Neutrophil (primary cell): ENCODE measurements at regions not wholly inside any gene's neighbourhood (a gene's known extent, or its start where the extent isn't known, plus 50 kb on each side); places are given as distances from the start of the nearest gene placed in this dataset.

Source experiments
- H3K27ac ChIP-seq: fragments of 200-600 bp; sonication (generic); 2 replicates; pipeline ENCODE4 v1.5.1; 2016; ENCODE audit warnings: mild to moderate bottlenecking, moderate library complexity
- H3K27me3 ChIP-seq: fragments of 200-600 bp; sonication (generic); 2 replicates; pipeline ENCODE4 v1.6.0; 2016; ENCODE audit warnings: mild to moderate bottlenecking
- H3K36me3 ChIP-seq: fragments of 200-600 bp; sonication (generic); 2 replicates; pipeline ENCODE4 v1.5.1; 2017
- H3K4me1 ChIP-seq, 2 experiments: fragments of 200-600 bp in 1 of 2; sonication (generic) in 1 of 2; 1 replicate in 1 of 2; 2 replicates in 1 of 2; pipeline versions ENCODE4 v1.5.1 to v1.6.1; 2013 to 2016; ENCODE audit warnings: low read depth in 1 of 2, low read length in 1 of 2, mild to moderate bottlenecking in 1 of 2, moderate library complexity in 1 of 2; ENCODE audit not compliant: control insufficient read depth in 1 of 2, insufficient read depth in 1 of 2
- H3K4me3 ChIP-seq, 2 experiments: fragments of 200-600 bp in 1 of 2; sonication (generic) in 1 of 2; 1 replicate in 1 of 2; 2 replicates in 1 of 2; pipeline ENCODE4 v1.5.1; 2013 to 2016; ENCODE audit warnings: low read depth in 1 of 2, low read length in 1 of 2, mild to moderate bottlenecking in 1 of 2, moderate library complexity in 1 of 2
- H3K9me3 ChIP-seq: fragments of 200-600 bp; sonication (generic); 2 replicates; pipeline ENCODE4 v1.5.1; 2016
- TF ChIP-seq, protein P1 (sequence below): fragments of 200-600 bp; sonication (generic); IDR thresholded peaks from 2 replicates; pipeline ENCODE4 v1.5.1; 2016; ENCODE audit warnings: antibody characterized with exemption

- Histone ChIP-seq H3K4me1 (no peaks in the 10 kb centered on the region), H3K9me3 (no peaks in the 10 kb centered on the region), H3K4me3 (no peak overlapping the region), H3K36me3 (no peaks in the 10 kb centered on the region), H3K27ac (no peak overlapping the region), H3K27me3 (no peaks in the 10 kb centered on the region)
- TF ChIP-seq, protein P1, sequence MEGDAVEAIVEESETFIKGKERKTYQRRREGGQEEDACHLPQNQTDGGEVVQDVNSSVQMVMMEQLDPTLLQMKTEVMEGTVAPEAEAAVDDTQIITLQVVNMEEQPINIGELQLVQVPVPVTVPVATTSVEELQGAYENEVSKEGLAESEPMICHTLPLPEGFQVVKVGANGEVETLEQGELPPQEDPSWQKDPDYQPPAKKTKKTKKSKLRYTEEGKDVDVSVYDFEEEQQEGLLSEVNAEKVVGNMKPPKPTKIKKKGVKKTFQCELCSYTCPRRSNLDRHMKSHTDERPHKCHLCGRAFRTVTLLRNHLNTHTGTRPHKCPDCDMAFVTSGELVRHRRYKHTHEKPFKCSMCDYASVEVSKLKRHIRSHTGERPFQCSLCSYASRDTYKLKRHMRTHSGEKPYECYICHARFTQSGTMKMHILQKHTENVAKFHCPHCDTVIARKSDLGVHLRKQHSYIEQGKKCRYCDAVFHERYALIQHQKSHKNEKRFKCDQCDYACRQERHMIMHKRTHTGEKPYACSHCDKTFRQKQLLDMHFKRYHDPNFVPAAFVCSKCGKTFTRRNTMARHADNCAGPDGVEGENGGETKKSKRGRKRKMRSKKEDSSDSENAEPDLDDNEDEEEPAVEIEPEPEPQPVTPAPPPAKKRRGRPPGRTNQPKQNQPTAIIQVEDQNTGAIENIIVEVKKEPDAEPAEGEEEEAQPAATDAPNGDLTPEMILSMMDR = no peak
These were observed 143.6 kb downstream of the ADAMTS15 start for GRCh38 chr11:130592056-130592455.

DNA sequence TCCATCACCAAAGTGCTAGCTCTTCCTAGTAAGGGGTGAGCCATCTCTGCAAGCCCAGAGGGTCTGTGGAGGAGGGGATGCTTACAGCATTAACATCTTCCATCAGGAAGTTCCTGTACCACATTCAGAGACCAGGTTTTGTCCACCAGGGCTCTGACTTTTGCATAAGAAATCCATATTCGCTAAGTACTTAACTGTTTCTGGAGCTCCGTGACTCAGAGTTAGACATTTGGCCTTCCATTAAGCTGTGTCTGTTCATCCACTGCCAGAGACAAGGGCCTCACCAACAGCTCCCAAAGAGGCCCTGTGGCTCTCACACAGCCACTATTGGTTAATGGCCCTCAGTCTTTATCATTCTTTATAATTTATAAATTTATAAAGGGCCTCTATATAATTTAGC lies 144.6 kb downstream of the ADAMTS15 start:
- Histone ChIP-seq H3K27me3 (no peaks in the 10 kb centered on the region), H3K4me3 (no peak overlapping the region), H3K4me1 (no peaks in the 10 kb centered on the region), H3K9me3 (no peaks in the 10 kb centered on the region), H3K36me3 (no peaks in the 10 kb centered on the region), H3K27ac (no peak overlapping the region)
- TF ChIP-seq, protein P1 = no peak

GRCh38 chr11:130598433-130598832 lies 150.0 kb downstream of the ADAMTS15 start:
- Histone ChIP-seq H3K36me3 (no peaks in the 10 kb centered on the region), H3K4me3 (no peak overlapping the region), H3K27me3 (no peaks in the 10 kb centered on the region), H3K27ac (no peak overlapping the region), H3K4me1 (no peaks in the 10 kb centered on the region), H3K9me3 (no peaks in the 10 kb centered on the region)
- TF ChIP-seq, protein P1 = no peak

DNA sequence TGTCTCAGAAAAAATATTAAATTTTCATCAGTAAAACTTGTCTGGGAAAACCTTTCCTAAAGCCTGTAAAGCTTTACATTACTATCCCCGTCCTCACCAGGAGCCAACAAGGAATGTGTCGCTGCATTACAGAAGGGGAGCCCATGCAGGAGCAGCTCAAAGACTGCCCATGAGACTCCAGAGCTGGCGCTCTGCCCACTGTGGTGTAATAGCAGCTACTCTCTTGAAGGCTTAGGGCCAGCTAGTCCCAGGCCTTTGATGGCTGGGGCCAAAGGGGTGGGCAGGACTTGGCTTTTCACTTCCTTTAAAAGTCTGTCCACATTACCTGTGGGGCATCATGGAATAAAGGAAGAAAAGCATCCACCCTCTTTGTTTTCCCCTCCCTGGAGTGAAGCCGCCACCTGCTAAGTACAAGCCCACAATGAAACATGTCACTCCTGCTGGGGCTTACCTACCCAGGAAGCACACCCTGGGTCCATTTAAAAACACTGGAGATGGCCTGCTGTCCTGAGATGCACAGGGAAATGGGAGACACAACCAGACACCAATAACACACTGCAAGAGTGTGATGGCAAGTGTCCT lies 150.7 kb downstream of the ADAMTS15 start:
- Histone ChIP-seq H3K4me1 (no peaks in the 10 kb centered on the region), H3K4me3 (no peak overlapping the region), H3K36me3 (no peaks in the 10 kb centered on the region), H3K27me3 (no peaks in the 10 kb centered on the region), H3K27ac (no peak overlapping the region), H3K9me3 (no peaks in the 10 kb centered on the region)
- TF ChIP-seq, protein P1 = no peak

GRCh38 chr11:130600139-130600538 lies 151.7 kb downstream of the ADAMTS15 start:
- Histone ChIP-seq H3K36me3 (no peaks in the 10 kb centered on the region), H3K4me1 (no peaks in the 10 kb centered on the region), H3K4me3 (no peak overlapping the region), H3K27me3 (no peaks in the 10 kb centered on the region), H3K9me3 (no peaks in the 10 kb centered on the region), H3K27ac (no peak overlapping the region)
- TF ChIP-seq, protein P1 = no peak

DNA sequence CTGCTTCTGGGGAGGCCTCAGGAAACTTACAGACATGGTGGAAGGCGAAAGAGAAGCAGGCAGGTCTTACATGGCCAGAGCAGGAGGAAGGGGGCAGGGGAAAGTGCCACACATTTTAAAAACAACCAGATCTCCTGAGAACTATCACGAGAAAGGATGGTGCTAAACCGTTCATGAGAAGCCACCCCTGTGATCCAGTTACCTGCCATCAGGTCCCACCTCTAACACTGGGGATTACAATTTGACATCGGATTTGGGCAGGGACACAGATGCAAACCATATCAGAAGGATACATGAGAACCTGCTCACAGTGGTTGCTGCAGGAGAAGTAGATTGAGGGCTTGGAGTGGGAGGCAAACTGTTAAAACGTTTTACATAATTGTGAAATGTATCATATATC lies 152.2 kb downstream of the ADAMTS15 start:
- H3K9me3 ChIP-seq = no peaks in the 10 kb centered on the region
- H3K4me3 ChIP-seq = no peak overlapping the region
- no peak overlapping the region for H3K27ac ChIP-seq
- H3K36me3 ChIP-seq = no peaks in the 10 kb centered on the region
- TF ChIP-seq, protein P1 = no peak
- no peaks in the 10 kb centered on the region for H3K27me3 ChIP-seq
- no peaks in the 10 kb centered on the region for H3K4me1 ChIP-seq
